ENCODE measurements at regions not wholly inside any gene's neighbourhood (a gene's known extent, or its start where the extent isn't known, plus 50 kb on each side); places are given as distances from the start of the nearest gene placed in this dataset.

DNA sequence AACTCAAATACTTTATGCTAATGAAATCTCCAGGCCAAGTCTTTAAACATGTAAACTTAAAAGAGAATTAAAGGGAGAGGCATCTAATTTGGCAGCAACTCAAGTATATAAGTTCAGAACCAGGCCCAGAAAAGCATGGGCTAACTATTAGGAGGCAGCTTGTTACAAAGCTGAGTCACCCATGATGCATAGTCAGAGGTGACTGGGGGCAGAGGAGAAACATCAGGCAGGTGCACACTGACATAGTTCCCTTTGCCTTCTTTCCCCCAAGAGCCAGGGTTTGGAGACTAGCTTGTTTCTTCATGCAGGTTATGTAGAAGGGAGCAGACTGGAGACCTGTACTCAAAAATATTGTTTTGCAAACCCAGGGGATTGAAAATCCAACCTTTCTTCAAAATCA lies 619.0 kb downstream of the SOX6 start:
- Histone ChIP-seq H3K4me3 (ENCODE audit: low read length) (no peak overlapping the region), H3K79me2 (ENCODE audit: low read length) (no peaks in the 10 kb centered on the region), H3K4me1 (ENCODE audit: low read length) (peaks cover 2% of the 10 kb centered on the region), H3K27ac (ENCODE audit: low read length) (no peak overlapping the region), H3K9me3 (ENCODE audit: insufficient read depth, low read length) (no peaks in the 10 kb centered on the region), H2AFZ (ENCODE audit: low read depth, low read length) (no peak overlapping the region), H4K20me1 (ENCODE audit: insufficient read depth, low read length) (no peaks in the 10 kb centered on the region), H3K4me2 (ENCODE audit: low read length) (no peak overlapping the region), H3K9ac (ENCODE audit: low read length) (no peak overlapping the region), H3K27me3 (ENCODE audit: low read depth, low read length) (peaks cover 13% of the 10 kb centered on the region; the same call in 1 of the 2 replicates), H3K36me3 (replicated peaks; ENCODE audit: low read depth, low read length) (no peaks in the 10 kb centered on the region)
- TF ChIP-seq, protein P1, sequence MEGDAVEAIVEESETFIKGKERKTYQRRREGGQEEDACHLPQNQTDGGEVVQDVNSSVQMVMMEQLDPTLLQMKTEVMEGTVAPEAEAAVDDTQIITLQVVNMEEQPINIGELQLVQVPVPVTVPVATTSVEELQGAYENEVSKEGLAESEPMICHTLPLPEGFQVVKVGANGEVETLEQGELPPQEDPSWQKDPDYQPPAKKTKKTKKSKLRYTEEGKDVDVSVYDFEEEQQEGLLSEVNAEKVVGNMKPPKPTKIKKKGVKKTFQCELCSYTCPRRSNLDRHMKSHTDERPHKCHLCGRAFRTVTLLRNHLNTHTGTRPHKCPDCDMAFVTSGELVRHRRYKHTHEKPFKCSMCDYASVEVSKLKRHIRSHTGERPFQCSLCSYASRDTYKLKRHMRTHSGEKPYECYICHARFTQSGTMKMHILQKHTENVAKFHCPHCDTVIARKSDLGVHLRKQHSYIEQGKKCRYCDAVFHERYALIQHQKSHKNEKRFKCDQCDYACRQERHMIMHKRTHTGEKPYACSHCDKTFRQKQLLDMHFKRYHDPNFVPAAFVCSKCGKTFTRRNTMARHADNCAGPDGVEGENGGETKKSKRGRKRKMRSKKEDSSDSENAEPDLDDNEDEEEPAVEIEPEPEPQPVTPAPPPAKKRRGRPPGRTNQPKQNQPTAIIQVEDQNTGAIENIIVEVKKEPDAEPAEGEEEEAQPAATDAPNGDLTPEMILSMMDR (IDR thresholded peaks at IDR 0.05; ENCODE audit: low read depth, low read length): no peak
- no peak for TF ChIP-seq EZH2phosphoT487 (IDR thresholded peaks at IDR 0.05; ENCODE audit: low read depth)

DNA sequence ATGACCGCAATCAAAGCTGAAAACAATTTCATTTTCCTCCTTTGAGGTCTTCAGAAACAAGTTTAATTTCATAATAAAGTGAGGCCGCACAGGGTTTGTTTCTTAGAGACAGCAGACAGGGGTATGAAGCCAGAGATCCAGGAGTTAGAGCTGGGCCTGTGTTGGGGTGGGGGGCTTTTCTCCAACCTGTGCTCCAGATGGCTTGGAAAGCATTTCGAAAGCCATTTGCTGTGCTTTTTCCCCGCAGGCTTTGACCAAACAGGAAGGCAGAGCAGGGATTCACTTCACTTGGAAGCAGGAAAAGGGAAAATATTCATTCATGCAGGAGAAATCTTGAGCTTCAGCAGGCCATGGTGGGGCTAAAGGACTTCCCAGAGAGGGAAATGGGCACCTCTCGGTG lies 617.4 kb downstream of the SOX6 start:
- peaks cover 14% of the 10 kb centered on the region for H3K4me1 ChIP-seq (ENCODE audit: low read length)
- H3K9ac ChIP-seq (ENCODE audit: low read length): no peak overlapping the region
- no peak overlapping the region for H3K4me3 ChIP-seq (ENCODE audit: low read length)
- H3K36me3 ChIP-seq (replicated peaks; ENCODE audit: low read depth, low read length): no peaks in the 10 kb centered on the region
- H4K20me1 ChIP-seq (ENCODE audit: insufficient read depth, low read length): no peaks in the 10 kb centered on the region
- H3K4me2 ChIP-seq (ENCODE audit: low read length): no peak overlapping the region
- no peak for TF ChIP-seq EZH2phosphoT487 (IDR thresholded peaks at IDR 0.05; ENCODE audit: low read depth)
- TF ChIP-seq, protein P1 (IDR thresholded peaks at IDR 0.05; ENCODE audit: low read depth, low read length): no peak
- no peaks in the 10 kb centered on the region for H3K9me3 ChIP-seq (ENCODE audit: insufficient read depth, low read length)
- no peak overlapping the region for H2AFZ ChIP-seq (ENCODE audit: low read depth, low read length)
- no peak overlapping the region for H3K27ac ChIP-seq (ENCODE audit: low read length)
- peaks cover 9% of the 10 kb centered on the region; the same call in 1 of the 2 replicates for H3K27me3 ChIP-seq (ENCODE audit: low read depth, low read length)
- H3K79me2 ChIP-seq (ENCODE audit: low read length): no peaks in the 10 kb centered on the region

DNA sequence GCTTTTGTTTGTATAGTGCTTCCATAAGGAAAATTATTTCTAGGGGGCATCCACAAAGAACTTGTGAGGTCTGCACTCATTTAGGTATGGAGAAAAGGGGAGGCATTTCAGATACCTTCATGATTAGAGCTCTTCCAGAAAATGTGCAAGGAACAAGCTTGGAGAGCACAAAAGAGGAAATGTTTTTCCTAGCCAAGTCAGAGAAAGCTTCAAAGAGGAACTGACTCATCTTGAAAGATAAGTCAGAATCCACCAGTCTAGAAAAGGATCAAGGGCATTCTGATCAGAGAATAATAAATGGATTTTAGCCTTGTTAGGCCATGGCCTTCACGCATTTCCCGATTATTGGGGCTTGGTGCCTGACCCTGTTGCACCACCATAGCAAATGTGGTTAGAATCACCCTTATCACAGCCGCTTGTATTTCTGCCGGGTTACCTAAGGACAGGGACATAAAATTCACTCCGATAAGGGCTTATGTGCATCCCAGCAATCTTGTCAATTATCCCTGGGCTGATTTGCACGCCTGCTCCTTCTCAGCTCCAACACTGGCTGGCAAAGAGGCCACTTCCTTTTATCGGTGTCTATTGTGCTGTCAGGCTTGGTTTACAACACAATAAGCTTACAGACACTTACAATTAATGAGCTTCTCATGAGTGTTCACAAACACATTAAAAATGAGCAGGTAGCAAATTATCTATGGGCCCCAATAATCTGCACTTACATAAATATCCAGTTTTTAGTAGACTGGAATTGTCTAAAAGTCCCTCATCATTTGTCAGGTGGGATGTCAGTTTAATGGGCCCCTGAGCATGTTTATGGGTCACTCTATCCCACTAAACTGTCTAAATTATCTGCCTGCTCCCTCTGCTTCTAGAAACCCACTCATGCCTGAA lies 613.5 kb downstream of the SOX6 start:
- Histone ChIP-seq H4K20me1 (ENCODE audit: insufficient read depth, low read length) (no peaks in the 10 kb centered on the region), H3K27ac (ENCODE audit: low read length) (no peak overlapping the region), H3K27me3 (ENCODE audit: low read depth, low read length) (no peaks in the 10 kb centered on the region), H2AFZ (ENCODE audit: low read depth, low read length) (no peak overlapping the region), H3K79me2 (ENCODE audit: low read length) (no peaks in the 10 kb centered on the region), H3K4me2 (ENCODE audit: low read length) (peak overlapping the region; percentile 59), H3K4me1 (ENCODE audit: low read length) (peaks cover 28% of the 10 kb centered on the region), H3K4me3 (ENCODE audit: low read length) (no peak overlapping the region), H3K36me3 (replicated peaks; ENCODE audit: low read depth, low read length) (no peaks in the 10 kb centered on the region), H3K9me3 (ENCODE audit: insufficient read depth, low read length) (no peaks in the 10 kb centered on the region), H3K9ac (ENCODE audit: low read length) (no peak overlapping the region)
- TF ChIP-seq EZH2phosphoT487 (IDR thresholded peaks at IDR 0.05; ENCODE audit: low read depth): no peak
- TF ChIP-seq, protein P1 (IDR thresholded peaks at IDR 0.05; ENCODE audit: low read depth, low read length): no peak

DNA sequence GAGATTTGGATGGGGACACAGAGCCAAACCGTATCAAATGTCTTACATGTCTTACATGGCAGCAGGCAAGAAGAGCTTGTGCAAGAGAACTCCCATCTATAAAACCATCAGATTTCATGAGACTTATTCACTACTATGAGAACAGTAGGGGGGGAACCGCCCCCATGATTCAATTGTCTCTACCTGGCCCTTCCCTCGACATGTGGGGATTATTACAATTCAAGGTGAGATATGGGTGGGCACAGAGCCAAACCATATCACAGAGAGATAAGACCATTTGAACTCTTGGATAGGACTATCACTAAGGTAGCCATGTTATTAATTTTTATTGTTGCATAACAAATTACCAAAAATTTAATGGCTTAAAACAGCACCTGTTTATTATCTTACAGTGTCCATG lies 611.7 kb downstream of the SOX6 start:
- Histone ChIP-seq H3K27ac (ENCODE audit: low read length) (no peak overlapping the region), H4K20me1 (ENCODE audit: insufficient read depth, low read length) (no peaks in the 10 kb centered on the region), H3K9ac (ENCODE audit: low read length) (no peak overlapping the region), H3K27me3 (ENCODE audit: low read depth, low read length) (no peaks in the 10 kb centered on the region), H2AFZ (ENCODE audit: low read depth, low read length) (no peak overlapping the region), H3K36me3 (replicated peaks; ENCODE audit: low read depth, low read length) (no peaks in the 10 kb centered on the region), H3K9me3 (ENCODE audit: insufficient read depth, low read length) (no peaks in the 10 kb centered on the region), H3K4me3 (ENCODE audit: low read length) (no peak overlapping the region), H3K4me1 (ENCODE audit: low read length) (peaks cover 32% of the 10 kb centered on the region), H3K79me2 (ENCODE audit: low read length) (no peaks in the 10 kb centered on the region), H3K4me2 (ENCODE audit: low read length) (no peak overlapping the region)
- TF ChIP-seq EZH2phosphoT487 (IDR thresholded peaks at IDR 0.05; ENCODE audit: low read depth): no peak
- TF ChIP-seq, protein P1 (IDR thresholded peaks at IDR 0.05; ENCODE audit: low read depth, low read length): no peak
